H1 (cell line): ENCODE measurements at regions not wholly inside any gene's neighbourhood (a gene's known extent, or its start where the extent isn't known, plus 50 kb on each side); places are given as distances from the start of the nearest gene placed in this dataset.

Experiments
- CTCF ChIA-PET: fragments of 300-600 bp; sonication (Branson Sonifier 250); formaldehyde crosslinking; loops from one replicate; lab custom pipeline; 2021; ENCODE audit not compliant: partially characterized antibody; lab: Charles Lee
- POLR2A ChIA-PET: fragments of 300-600 bp; sonication (Branson Sonifier 250); formaldehyde crosslinking; loops from one replicate; lab custom pipeline; 2021; ENCODE audit warnings: inconsistent platforms; ENCODE audit not compliant: partially characterized antibody; lab: Charles Lee
- DNase-seq, 2 experiments: peaks; one replicate each; pipeline versions ENCODE4 v3.0.0 to v3.0.0-alpha.2; 2010 to 2022; ENCODE audit warnings: low spot score in 2 of 2, low read depth in 1 of 2, mixed read lengths in 1 of 2
- FAIRE-seq: peaks from 2 replicates; lab custom pipeline; 2011; peaks lifted over from hg19 to GRCh38; lab: Jason Lieb, UNC
- H2AFZ ChIP-seq: 2 replicates; pipeline ENCODE4 v1.8.1; 2012; ENCODE audit warnings: low read length, inconsistent platforms
- H2AK5ac ChIP-seq: 2 replicates; pipeline ENCODE4 v1.6.1; 2013; ENCODE audit warnings: low read depth, low read length
- H2BK120ac ChIP-seq: replicated peaks from 2 replicates; pipeline ENCODE3; 2013; ENCODE audit warnings: low read depth, low read length, inconsistent platforms
- H2BK12ac ChIP-seq: 2 replicates; pipeline ENCODE4 v1.6.1; 2013; ENCODE audit warnings: low read depth, low read length
- H2BK15ac ChIP-seq: 2 replicates; pipeline ENCODE4 v1.6.1; 2013; ENCODE audit warnings: low read length
- H2BK20ac ChIP-seq: 2 replicates; pipeline ENCODE4 v1.6.1; 2013; ENCODE audit warnings: low read length
- H2BK5ac ChIP-seq: 2 replicates; pipeline ENCODE4 v1.6.1; 2013; ENCODE audit warnings: low read depth, low read length
- H3K14ac ChIP-seq: 2 replicates; pipeline ENCODE4 v1.6.1; 2013; ENCODE audit warnings: inconsistent platforms; ENCODE audit not compliant: insufficient read length
- H3K18ac ChIP-seq: 2 replicates; pipeline ENCODE4 v1.6.1; 2013; ENCODE audit warnings: low read length; ENCODE audit errors: extremely low read depth
- H3K23ac ChIP-seq: 2 replicates; pipeline ENCODE4 v1.6.1; 2013; ENCODE audit warnings: inconsistent platforms; ENCODE audit not compliant: insufficient read length
- H3K23me2 ChIP-seq: 2 replicates; pipeline ENCODE4 v1.6.1; 2013; ENCODE audit warnings: low read depth, low read length
- H3K27ac ChIP-seq: 2 replicates; pipeline ENCODE4 v1.6.1; 2011; ENCODE audit warnings: low read depth, low read length, inconsistent platforms
- H3K27me3 ChIP-seq, 4 experiments: replicated peaks in 1 of 4; 1 replicate in 1 of 4; 2 replicates in 3 of 4; pipeline versions ENCODE4 v1.6.1 to v1.8.1; 2011 to 2013; ENCODE audit warnings: low read length in 3 of 4, mild to moderate bottlenecking in 3 of 4, inconsistent platforms in 2 of 4, mixed read lengths in 2 of 4, moderate library complexity in 1 of 4; ENCODE audit not compliant: control insufficient read depth in 3 of 4, insufficient read depth in 3 of 4; ENCODE audit errors: extremely low read depth in 1 of 4
- H3K36me3 ChIP-seq, 4 experiments: 2 replicates each; pipeline versions ENCODE4 v1.6.1 to v1.8.1; 2011 to 2013; ENCODE audit warnings: mild to moderate bottlenecking in 4 of 4, low read length in 3 of 4, moderate library complexity in 2 of 4, control low read depth in 1 of 4, inconsistent platforms in 1 of 4; ENCODE audit not compliant: insufficient read depth in 4 of 4, control insufficient read depth in 2 of 4
- H3K4ac ChIP-seq: replicated peaks from 2 replicates; pipeline ENCODE3; 2013; ENCODE audit warnings: low read length, low read depth, mixed read lengths, inconsistent platforms; ENCODE audit not compliant: insufficient read length
- H3K4me1 ChIP-seq, 4 experiments: replicated peaks in 1 of 4; 1 replicate in 1 of 4; 2 replicates in 3 of 4; pipeline versions ENCODE4 v1.6.1 to v1.8.1; 2011 to 2013; ENCODE audit warnings: low read length in 3 of 4, inconsistent platforms in 2 of 4, mixed read lengths in 1 of 4; ENCODE audit not compliant: insufficient read depth in 4 of 4, control insufficient read depth in 3 of 4
- H3K4me2 ChIP-seq, 2 experiments: 2 replicates each; pipeline versions ENCODE4 v1.6.1 to v1.8.1; 2011 to 2013; ENCODE audit warnings: low read depth in 2 of 2, low read length in 2 of 2, control low read depth in 1 of 2, inconsistent platforms in 1 of 2, mild to moderate bottlenecking in 1 of 2; ENCODE audit not compliant: insufficient read depth in 1 of 2
- H3K4me3 ChIP-seq, 4 experiments: fragments of 200-600, 300-600 bp in 1 of 4; sonication (generic), shearing (Covaris generic), sonication (Bioruptor Twin) in 1 of 4; 2 replicates each; pipeline versions ENCODE4 v1.5.1 to v1.8.1; 2011 to 2016; ENCODE audit warnings: low read length in 4 of 4, low read depth in 3 of 4, control low read depth in 2 of 4, inconsistent platforms in 2 of 4, mild to moderate bottlenecking in 2 of 4, mixed read lengths in 1 of 4, moderate library complexity in 1 of 4; ENCODE audit not compliant: insufficient read depth in 2 of 4; ENCODE audit errors: extremely low read depth in 1 of 4
- H3K56ac ChIP-seq: replicated peaks from 2 replicates; pipeline ENCODE3; 2013; ENCODE audit warnings: low read depth, mild to moderate bottlenecking, mixed read lengths, low read length, inconsistent platforms; ENCODE audit not compliant: insufficient read length
- H3K79me1 ChIP-seq: 2 replicates; pipeline ENCODE4 v1.6.1; 2013; ENCODE audit warnings: low read depth, low read length, control low read depth
- H3K79me2 ChIP-seq, 2 experiments: 2 replicates each; pipeline versions ENCODE4 v1.6.1 to v1.8.1; 2012 to 2013; ENCODE audit warnings: low read length in 2 of 2, mild to moderate bottlenecking in 2 of 2, inconsistent platforms in 1 of 2; ENCODE audit not compliant: insufficient read depth in 2 of 2, control insufficient read depth in 1 of 2
- H3K9ac ChIP-seq, 4 experiments: replicated peaks in 1 of 4; 1 replicate in 1 of 4; 2 replicates in 3 of 4; pipeline versions ENCODE4 v1.6.1 to v1.8.1; 2011 to 2013; ENCODE audit warnings: low read depth in 3 of 4, low read length in 3 of 4, control low read depth in 2 of 4, mild to moderate bottlenecking in 2 of 4, moderate library complexity in 2 of 4, inconsistent platforms in 1 of 4; ENCODE audit errors: extremely low read depth in 1 of 4
- H3K9me3 ChIP-seq, 2 experiments: 2 replicates each; pipeline versions ENCODE4 v1.6.1 to v1.8.1; 2012 to 2013; ENCODE audit warnings: mild to moderate bottlenecking in 2 of 2, moderate library complexity in 2 of 2, control low read depth in 1 of 2, inconsistent platforms in 1 of 2, low read depth in 1 of 2, low read length in 1 of 2, mixed read lengths in 1 of 2; ENCODE audit not compliant: insufficient read depth in 2 of 2
- H4K20me1 ChIP-seq, 2 experiments: replicated peaks in 1 of 2; 2 replicates each; pipeline versions ENCODE3 to v1.8.1; 2011 to 2013; ENCODE audit warnings: inconsistent platforms in 2 of 2, low read length in 2 of 2, mild to moderate bottlenecking in 1 of 2; ENCODE audit not compliant: insufficient read depth in 2 of 2, control insufficient read depth in 1 of 2
- H4K5ac ChIP-seq: 2 replicates; pipeline ENCODE4 v1.6.1; 2013; ENCODE audit warnings: low read length, low read depth, mixed read lengths, inconsistent platforms; ENCODE audit not compliant: insufficient read length
- H4K8ac ChIP-seq: 2 replicates; pipeline ENCODE4 v1.8.0; 2013; ENCODE audit warnings: mild to moderate bottlenecking, moderate library complexity, low read length, inconsistent platforms; ENCODE audit not compliant: insufficient read depth; ENCODE audit errors: extremely low read depth
- H4K91ac ChIP-seq: replicated peaks from 2 replicates; pipeline ENCODE3; 2013; ENCODE audit warnings: low read length, mixed read lengths, inconsistent platforms; ENCODE audit not compliant: insufficient read length
- BRCA1 ChIP-seq: IDR thresholded peaks from 2 replicates; pipeline ENCODE4 v1.6.1; 2012; ENCODE audit warnings: low read depth, low read length, improper control_type of control experiment
- CBX5 ChIP-seq: fragments of 300-800, 300-1000 bp; sonication (generic); IDR thresholded peaks from 2 replicates; pipeline ENCODE4 v1.7.1; 2016; ENCODE audit warnings: antibody characterized with exemption, low read length, low read depth
- CBX8 ChIP-seq: fragments of 300-800, 300-1000 bp; sonication (generic); IDR thresholded peaks from 2 replicates; pipeline ENCODE4 v1.7.1; 2016; ENCODE audit warnings: low read depth, low read length, borderline replicate concordance
- EZH2 ChIP-seq: fragments of 200-600 bp; sonication (generic); IDR thresholded peaks from 2 replicates; pipeline ENCODE4 v1.7.1; 2012; ENCODE audit warnings: low read depth, mild to moderate bottlenecking, moderate library complexity, low read length, inconsistent platforms; ENCODE audit not compliant: severe bottlenecking
- JUND ChIP-seq: IDR thresholded peaks from 2 replicates; pipeline ENCODE4 v1.6.1; 2011; ENCODE audit warnings: mild to moderate bottlenecking, improper control_type of control experiment, low read length
- SIRT6 ChIP-seq: IDR thresholded peaks from one replicate; pipeline ENCODE4 v1.7.1; 2012; ENCODE audit warnings: low read length, inconsistent platforms
- TCF12 ChIP-seq: IDR thresholded peaks from 2 replicates; pipeline ENCODE4 v1.6.1; 2011; ENCODE audit warnings: low read depth, mild to moderate bottlenecking, low read length
- YY1 ChIP-seq: IDR thresholded peaks from 2 replicates; pipeline ENCODE4 v1.6.1; 2011; ENCODE audit warnings: low read depth, mild to moderate bottlenecking, low read length
- WGBS, 2 experiments: shearing (Covaris generic) in 1 of 2; methylation state at CpG; one replicate each; pipeline versions ENCODE4 v1.1.6 to v1.1.7; 2013 to 2015; ENCODE audit warnings: low lambda C conversion rate in 2 of 2, mixed read lengths in 2 of 2, inconsistent platforms in 1 of 2, low coverage in 1 of 2, missing lambda C conversion rate in 1 of 2; ENCODE audit not compliant: insufficient replicate concordance in 2 of 2, insufficient coverage in 1 of 2, insufficient read length in 1 of 2; ENCODE audit errors: extremely low coverage in 1 of 2, missing lambda C conversion rate in 1 of 2; 5-methylcytosine and 5-hydroxymethylcytosine counted together

DNA sequence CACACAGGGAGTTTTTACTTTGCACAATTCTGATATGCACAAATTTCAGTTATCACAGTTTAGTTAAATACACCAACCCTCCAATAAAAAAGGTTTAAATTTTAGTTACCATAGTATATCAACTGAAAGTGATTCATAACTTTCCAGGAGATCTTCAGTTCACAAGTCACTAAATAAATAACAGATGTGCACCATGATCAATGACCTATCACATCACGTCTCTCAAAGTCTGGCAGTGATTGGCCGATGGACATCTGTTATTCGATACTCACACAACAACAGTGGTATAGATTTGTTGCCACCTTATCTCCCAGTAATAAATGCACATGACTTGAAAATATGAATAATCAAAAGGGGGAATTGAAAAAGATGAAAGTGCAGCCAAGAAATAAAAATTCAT is 66.8 kb upstream of the PTCHD4 start:
- no peak overlapping the region for H3K4ac ChIP-seq
- no peak overlapping the region for H2BK20ac ChIP-seq
- no peak overlapping the region for H4K91ac ChIP-seq
- H2BK5ac ChIP-seq, result no peak overlapping the region
- no peak overlapping the region for H2AFZ ChIP-seq
- no peak overlapping the region for H2BK15ac ChIP-seq
- H3K23ac ChIP-seq, result no peak overlapping the region
- H3K9me3 ChIP-seq, result no peaks in the 10 kb centered on the region
- FAIRE-seq, result no peak
- H2BK120ac ChIP-seq, result no peak overlapping the region
- H3K14ac ChIP-seq, result no peak overlapping the region
- H4K8ac ChIP-seq, result no peak overlapping the region
- H4K5ac ChIP-seq, result no peak overlapping the region
- TF ChIP-seq CBX5 (no peak), JUND (no peak), EZH2 (no peak), TCF12 (no peak), SIRT6 (no peak), CBX8 (no peak), BRCA1 (no peak), YY1 (no peak)
- H3K4me2 ChIP-seq, result no peak overlapping the region
- whole genome bisulfite sequencing, 2 experiments, result 96% methylated on average over 3 of the region's 3 CpGs; no CpG with 5 or more reads in 1 of the 2 experiments
- no peaks in the 10 kb centered on the region for H3K27me3 ChIP-seq
- H3K27ac ChIP-seq, result no peak overlapping the region
- no peak overlapping the region for H3K18ac ChIP-seq
- ChIA-PET POLR2A (no interaction called here), CTCF (no interaction called here)
- no peak overlapping the region for H3K4me3 ChIP-seq
- H3K79me1 ChIP-seq, result no peaks in the 10 kb centered on the region
- no peaks in the 10 kb centered on the region for H4K20me1 ChIP-seq
- H3K56ac ChIP-seq, result no peak overlapping the region
- H3K36me3 ChIP-seq, result no peaks in the 10 kb centered on the region
- no peak overlapping the region for H3K9ac ChIP-seq
- no peaks in the 10 kb centered on the region for H3K79me2 ChIP-seq
- H3K4me1 ChIP-seq, result no peaks in the 10 kb centered on the region
- H2BK12ac ChIP-seq, result no peak overlapping the region
- no peak overlapping the region for H2AK5ac ChIP-seq
- no peak for DNase-seq
- H3K23me2 ChIP-seq, result no peaks in the 10 kb centered on the region
